ENCODE measurements at regions not wholly inside any gene's neighbourhood (a gene's known extent, or its start where the extent isn't known, plus 50 kb on each side); places are given as distances from the start of the nearest gene placed in this dataset.

GRCh38 chr2:64213532-64214275 is 69.5 kb upstream of the PELI1 start (continued):
- TF ChIP-seq ZNF462 (CRISPR knock-in tag; IDR thresholded peaks at IDR 0.05) (no peak), ZNF331 (CRISPR knock-in tag; IDR thresholded peaks at IDR 0.05; ENCODE audit: low read depth) (no peak)

GRCh38 chr2:64214281-64215115 is 70.3 kb upstream of the PELI1 start:
- Mint-ChIP-seq H3K27ac (no peak overlapping the region), H3K27me3 (ENCODE audit: insufficient read depth, low read depth, poor library complexity) (peaks cover 3% of the 10 kb centered on the region), H3K4me3 (no peak overlapping the region), H3K9me3 (no peaks in the 10 kb centered on the region; the same call in 1 of the 3 replicates), H3K4me1 (peaks cover 37% of the 10 kb centered on the region), H3K36me3 (ENCODE audit: low read depth) (peaks cover 3% of the 10 kb centered on the region; the same call in 1 of the 3 replicates)
- H3F3A ChIP-seq (replicated peaks; ENCODE audit: low read depth), result 0 out of 2 replicates have a peak, but pooled peaks cover 1% of the 10 kb centered on the region
- H3K4me3 ChIP-seq, result no peak overlapping the region
- ATAC-seq (no peak), DNase-seq (ENCODE audit: low spot score) (no peak)
- H3K9me2 ChIP-seq (ENCODE audit: insufficient read depth), result no peaks in the 10 kb centered on the region; the same call in 1 of the 2 replicates
- no peak overlapping the region for H2AFZ ChIP-seq
- H3K4me1 ChIP-seq (ENCODE audit: insufficient read depth), result peaks cover 34% of the 10 kb centered on the region
- H3K27me3 ChIP-seq (ENCODE audit: insufficient read depth), result no peaks in the 10 kb centered on the region
- no peaks in the 10 kb centered on the region for H3K79me2 ChIP-seq (replicated peaks; ENCODE audit: insufficient read depth)
- H3K27ac ChIP-seq (ENCODE audit: low read depth), result no peak overlapping the region
- peak overlapping the region; percentile 6 for H3K4me2 ChIP-seq
- no peaks in the 10 kb centered on the region for H4K20me1 ChIP-seq (replicated peaks; ENCODE audit: insufficient read depth)
- no peaks in the 10 kb centered on the region for H3K36me3 ChIP-seq (ENCODE audit: insufficient read depth)
- no peak for TF ChIP-seq CTCF (conservative IDR thresholded peaks at IDR 0.05; ENCODE audit: low read depth in 2 of 2)
- no peak for TF ChIP-seq NANOG (IDR thresholded peaks at IDR 0.05; ENCODE audit: borderline replicate concordance)
- TF ChIP-seq JUNB (IDR thresholded peaks at IDR 0.05; ENCODE audit: unreplicated experiment), result no peak
- no peak for TF ChIP-seq EZH2phosphoT487 (IDR thresholded peaks at IDR 0.05; ENCODE audit: unreplicated experiment)
- no peak for TF ChIP-seq ZNF114 (CRISPR knock-in tag; IDR thresholded peaks at IDR 0.05)
- TF ChIP-seq POLR2AphosphoS5 (IDR thresholded peaks at IDR 0.05; ENCODE audit: low read depth), result no peak
- TF ChIP-seq ZNF331 (CRISPR knock-in tag; IDR thresholded peaks at IDR 0.05; ENCODE audit: low read depth), result no peak
- TF ChIP-seq, protein P1, sequence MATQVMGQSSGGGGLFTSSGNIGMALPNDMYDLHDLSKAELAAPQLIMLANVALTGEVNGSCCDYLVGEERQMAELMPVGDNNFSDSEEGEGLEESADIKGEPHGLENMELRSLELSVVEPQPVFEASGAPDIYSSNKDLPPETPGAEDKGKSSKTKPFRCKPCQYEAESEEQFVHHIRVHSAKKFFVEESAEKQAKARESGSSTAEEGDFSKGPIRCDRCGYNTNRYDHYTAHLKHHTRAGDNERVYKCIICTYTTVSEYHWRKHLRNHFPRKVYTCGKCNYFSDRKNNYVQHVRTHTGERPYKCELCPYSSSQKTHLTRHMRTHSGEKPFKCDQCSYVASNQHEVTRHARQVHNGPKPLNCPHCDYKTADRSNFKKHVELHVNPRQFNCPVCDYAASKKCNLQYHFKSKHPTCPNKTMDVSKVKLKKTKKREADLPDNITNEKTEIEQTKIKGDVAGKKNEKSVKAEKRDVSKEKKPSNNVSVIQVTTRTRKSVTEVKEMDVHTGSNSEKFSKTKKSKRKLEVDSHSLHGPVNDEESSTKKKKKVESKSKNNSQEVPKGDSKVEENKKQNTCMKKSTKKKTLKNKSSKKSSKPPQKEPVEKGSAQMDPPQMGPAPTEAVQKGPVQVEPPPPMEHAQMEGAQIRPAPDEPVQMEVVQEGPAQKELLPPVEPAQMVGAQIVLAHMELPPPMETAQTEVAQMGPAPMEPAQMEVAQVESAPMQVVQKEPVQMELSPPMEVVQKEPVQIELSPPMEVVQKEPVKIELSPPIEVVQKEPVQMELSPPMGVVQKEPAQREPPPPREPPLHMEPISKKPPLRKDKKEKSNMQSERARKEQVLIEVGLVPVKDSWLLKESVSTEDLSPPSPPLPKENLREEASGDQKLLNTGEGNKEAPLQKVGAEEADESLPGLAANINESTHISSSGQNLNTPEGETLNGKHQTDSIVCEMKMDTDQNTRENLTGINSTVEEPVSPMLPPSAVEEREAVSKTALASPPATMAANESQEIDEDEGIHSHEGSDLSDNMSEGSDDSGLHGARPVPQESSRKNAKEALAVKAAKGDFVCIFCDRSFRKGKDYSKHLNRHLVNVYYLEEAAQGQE (IDR thresholded peaks at IDR 0.05; ENCODE audit: unreplicated experiment), result no peak
- TF ChIP-seq ETS1 (IDR thresholded peaks at IDR 0.05), result no peak

All from GM23338 (cell line).